ENCODE measurements at regions not wholly inside any gene's neighbourhood (a gene's known extent, or its start where the extent isn't known, plus 50 kb on each side); places are given as distances from the start of the nearest gene placed in this dataset.

DNA sequence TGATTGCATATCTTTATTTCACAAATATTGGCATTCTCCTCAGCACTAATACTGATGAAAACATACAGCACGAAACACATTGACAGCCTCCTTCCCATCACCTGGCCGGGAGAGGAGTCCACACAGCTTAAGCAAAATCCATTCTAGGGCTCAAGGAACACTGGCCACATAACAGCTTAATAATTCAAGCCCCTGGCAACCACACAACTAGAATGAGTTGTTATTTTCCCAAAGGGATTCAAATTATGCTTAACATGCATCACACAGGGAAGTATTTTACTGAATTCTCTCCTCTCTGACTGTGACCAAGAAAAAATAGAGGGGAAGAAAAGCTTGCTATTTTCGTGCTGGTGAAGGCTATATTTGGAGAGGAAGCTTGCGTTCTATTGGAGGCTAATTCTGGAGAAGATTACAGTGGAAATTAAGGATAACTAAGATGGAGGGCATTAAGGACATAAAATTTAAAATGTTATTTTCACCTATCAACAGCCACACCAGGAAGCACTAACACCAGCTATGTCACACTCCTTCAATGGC, 198.5 kb downstream of the ADGRG6 start:
- DNase-seq (ENCODE audit: low spot score): no peak
- intact Hi-C loops (cut with DNase I): no loop called here

DNA sequence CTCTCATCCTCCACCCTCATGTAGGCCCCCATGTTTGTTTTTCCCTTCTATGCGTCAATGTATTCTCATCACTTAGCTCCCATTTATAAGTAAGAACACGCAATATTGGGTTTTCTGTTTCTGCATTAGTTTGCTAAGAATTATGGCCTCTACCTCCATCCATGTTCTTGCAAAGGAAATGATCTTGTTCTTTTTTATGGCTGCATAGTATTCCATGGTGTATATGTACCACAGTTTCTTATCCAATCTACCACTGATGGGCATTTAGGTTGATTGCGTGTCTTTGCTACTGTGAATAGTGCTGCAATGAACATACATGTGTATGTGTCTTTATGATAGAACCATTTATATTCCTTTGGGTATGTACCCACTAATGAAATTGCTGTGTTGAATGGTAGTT, 200.0 kb downstream of the ADGRG6 start:
- intact Hi-C loops (cut with DNase I): no loop called here
- DNase-seq (ENCODE audit: low spot score): no peak

DNA sequence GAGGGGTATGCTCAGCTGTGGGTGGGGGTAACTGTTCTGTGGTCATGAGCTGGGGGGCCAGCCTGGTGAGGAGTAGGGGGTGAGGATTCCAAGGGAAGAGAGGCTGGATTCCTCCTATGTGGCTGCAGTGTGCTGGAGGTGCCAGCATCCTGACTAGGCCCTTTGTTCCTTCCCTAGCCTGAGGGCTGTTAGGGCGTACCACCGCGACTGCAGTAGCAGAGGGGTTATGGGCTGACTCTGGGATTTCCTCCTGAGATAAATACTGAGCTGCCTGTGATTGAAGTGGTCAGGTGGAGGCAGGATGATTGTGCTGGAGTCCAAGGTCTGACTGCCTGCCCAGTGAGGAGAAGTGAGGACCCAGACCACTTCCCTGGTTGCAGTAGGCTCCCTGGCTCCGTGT, 205.3 kb downstream of the ADGRG6 start:
- intact Hi-C loops (cut with DNase I): no loop called here
- DNase-seq (ENCODE audit: low spot score): no peak

DNA sequence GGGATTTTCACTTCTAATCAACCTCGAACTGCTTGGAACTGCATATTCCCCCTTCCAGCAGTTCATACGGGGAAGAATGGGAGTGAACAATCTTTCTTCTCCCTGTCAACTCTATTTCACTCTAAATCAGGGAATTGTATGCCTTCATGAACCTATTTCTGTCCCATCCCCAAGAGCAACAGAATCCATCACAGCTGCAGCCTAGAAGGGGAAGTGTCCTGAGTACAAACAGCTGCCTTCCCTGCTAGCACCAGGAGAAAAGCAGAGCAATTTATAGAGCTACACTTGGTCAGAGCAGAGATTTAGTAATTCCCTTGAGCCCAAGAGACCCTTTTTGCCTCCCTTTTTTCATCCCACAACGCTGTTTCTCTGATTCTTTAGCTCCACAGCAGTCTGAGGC, 208.4 kb downstream of the ADGRG6 start:
- intact Hi-C loops (cut with DNase I): no loop called here
- no peak for DNase-seq (ENCODE audit: low spot score)

DNA sequence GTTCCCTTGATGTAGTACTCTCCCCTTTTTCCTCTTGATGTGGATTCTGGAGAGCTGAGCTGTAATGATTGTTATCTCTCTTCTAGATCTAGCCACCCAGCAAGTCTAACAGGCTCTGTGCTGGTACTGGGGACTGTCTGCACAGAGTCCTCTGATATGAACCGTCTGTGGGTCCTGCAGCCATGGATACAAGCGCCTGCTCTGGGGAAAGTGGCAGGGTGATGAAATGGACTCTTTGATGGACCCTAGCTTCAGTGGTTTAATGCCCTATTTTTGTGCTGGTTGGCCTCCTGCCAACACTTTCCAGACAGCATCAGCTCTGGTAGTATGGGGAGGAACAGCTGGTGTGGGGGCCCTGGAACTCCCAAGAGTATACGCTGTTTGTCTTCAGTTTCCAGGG, 216.3 kb downstream of the ADGRG6 start:
- intact Hi-C loops (cut with DNase I): no loop called here
- no peak for DNase-seq (ENCODE audit: low spot score)

DNA sequence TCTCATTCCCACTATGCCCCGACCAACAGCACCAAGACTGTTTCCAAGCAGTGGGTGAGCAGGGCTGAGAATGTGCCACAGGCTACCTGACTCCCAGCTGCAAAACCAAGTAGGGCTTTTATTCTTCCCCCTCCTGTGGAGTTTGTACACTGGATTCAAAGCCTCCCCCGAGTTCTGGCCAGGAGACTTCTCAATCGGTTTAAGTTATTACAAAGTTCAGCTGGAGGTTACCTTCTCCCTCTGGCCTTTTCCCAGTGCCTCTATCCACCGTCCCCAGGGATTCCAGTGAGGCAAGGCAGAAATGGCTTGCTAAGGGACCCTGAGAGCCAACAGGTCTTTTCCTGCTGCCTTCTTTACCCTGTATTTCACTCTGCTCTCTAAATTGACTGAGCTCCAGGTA, 217.0 kb downstream of the ADGRG6 start:
- intact Hi-C loops (cut with DNase I): loop anchor here in 1 of 2 donors (1.0 kb wide), 1 partner anchor 29 kb away; no protein-coding TSS in a partner anchor
- DNase-seq (ENCODE audit: low spot score): no peak

DNA sequence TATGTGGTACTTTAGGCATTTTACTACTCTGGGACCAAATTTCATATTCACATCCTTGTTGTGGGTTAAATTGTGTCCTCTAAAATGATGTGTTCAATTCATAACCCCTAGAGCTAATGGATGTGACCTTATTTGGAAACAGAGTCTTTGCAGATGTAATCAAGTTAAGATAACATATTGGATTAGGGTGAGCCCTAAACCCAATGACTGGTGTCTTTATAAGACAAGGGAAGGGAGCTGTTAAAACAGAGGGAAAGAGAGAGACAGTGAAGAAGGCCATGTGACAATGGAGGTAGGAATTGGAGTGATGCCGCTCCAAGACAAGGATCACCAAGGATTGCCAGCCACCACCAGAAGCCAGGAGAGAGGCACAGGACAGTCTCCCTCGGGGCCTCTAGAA, 220.0 kb downstream of the ADGRG6 start:
- intact Hi-C loops (cut with DNase I): no loop called here
- DNase-seq (ENCODE audit: low spot score): no peak

DNA sequence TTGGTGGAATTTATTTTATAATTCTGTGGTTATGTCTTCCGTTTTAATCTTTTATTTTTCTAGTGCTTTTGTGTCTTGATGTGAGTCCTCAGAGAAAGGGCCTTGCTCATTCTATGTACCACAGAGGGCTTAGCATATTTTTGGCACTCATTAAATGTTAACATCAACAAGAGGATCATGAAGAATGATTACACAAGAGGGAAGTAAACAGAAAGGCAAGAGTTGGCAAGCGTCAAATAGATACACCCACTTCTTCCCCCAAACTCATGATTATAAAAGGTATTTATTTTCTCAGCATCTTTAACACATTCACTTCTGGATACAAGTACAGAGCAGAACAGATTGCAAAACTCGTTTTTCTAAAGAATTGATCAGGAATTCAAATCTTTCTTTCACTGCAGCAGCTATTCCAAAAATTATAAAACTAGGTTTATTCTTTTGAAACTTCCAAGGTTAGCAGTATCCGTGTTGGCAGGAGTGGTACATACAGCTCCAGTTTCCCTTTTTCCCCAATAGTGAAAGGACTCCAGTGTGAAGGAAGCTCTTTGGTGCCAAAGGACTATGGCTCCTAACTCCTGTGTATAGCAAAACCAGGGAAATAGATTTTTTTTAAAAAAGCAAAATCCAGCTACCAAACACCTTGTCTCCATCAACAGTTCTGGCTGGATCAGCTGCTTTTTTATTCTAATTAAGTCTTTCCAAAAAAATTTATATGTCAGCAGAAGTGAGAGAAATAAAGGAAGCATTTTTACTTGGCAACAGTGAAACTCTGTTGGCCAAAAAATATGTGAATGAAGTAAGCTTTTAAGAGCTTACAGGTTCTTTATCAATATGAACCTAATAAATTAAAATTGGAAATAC, 221.9 kb downstream of the ADGRG6 start:
- intact Hi-C loops (cut with DNase I): no loop called here
- no peak for DNase-seq (ENCODE audit: low spot score)

DNA sequence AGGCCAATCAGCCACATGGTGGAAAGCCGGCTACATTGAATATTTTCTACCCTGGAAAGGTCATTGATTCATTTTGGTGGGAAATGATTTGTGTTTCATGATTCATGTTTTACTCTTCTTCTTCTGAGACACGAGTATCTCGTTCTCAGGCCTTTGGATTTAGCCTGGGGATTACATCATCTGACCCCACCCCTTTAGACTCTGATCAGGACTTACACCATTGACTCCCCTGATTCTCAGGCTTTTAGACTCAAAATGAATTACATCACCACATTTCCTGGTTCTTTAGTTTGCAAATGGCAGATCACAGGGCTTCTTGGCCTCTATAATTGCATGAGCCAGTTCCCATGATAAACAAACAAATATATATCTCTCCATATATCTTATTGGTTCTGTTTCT, 228.8 kb downstream of the ADGRG6 start:
- intact Hi-C loops (cut with DNase I): no loop called here
- DNase-seq (ENCODE audit: low spot score): no peak

DNA sequence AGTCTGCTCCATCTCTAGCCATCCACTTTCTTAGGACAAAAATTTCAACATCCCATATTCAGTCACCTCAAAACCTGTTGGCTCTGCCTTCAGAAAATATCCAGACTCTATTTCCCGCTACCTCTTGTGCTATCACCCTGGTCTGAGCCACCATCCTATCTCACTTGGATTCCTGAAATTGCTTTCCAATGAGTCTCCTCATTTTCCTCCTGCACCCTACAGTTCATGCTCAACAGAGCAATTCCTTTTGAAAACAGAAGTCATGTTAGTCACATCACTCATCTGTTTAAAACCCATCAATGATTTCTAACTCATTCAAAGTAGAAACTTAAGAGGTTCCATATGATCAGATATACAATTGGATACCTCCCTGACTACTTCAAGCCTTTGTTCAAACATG, 229.9 kb downstream of the ADGRG6 start:
- intact Hi-C loops (cut with DNase I): no loop called here
- DNase-seq (ENCODE audit: low spot score): no peak

DNA sequence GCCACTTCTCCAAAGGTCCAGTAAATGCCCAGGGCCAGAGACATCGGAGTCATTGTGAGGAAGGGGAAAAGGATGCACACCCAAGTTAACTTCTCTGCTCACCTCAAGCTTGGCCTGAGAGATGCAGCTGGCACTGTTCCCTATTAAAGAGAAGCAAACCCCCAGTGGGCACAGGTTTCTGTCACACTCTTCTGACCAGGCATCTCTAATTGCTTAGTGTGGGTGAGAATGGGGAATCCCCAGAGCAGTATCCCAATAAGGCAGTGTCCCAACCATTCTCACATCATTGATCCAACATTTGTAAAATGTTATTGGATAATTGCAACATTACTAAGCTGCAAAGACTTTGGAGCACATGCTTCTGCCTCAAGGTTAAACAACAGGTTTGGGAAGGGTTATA, 232.3 kb downstream of the ADGRG6 start:
- intact Hi-C loops (cut with DNase I): no loop called here
- DNase-seq (ENCODE audit: low spot score): no peak

DNA sequence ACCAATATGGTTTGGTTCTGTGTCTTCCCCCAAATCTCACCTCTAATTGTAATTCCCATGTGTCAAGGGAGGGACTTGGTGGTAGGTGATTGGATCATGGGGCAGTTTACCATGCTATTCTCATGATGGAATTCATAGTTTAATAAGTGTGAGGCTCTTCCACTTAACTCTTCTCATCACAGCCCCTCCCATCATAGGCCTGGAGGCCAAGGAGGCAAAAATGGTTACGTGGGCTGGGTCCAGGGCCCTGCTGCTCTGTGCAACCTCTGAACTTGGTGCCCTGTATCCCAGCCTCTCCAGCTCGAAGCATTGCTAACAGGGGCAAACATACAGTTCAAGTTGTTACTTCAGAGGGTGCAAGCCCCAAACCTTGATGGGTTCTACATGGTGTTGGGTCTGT, 232.7 kb downstream of the ADGRG6 start:
- intact Hi-C loops (cut with DNase I): no loop called here
- no peak for DNase-seq (ENCODE audit: low spot score)

DNA sequence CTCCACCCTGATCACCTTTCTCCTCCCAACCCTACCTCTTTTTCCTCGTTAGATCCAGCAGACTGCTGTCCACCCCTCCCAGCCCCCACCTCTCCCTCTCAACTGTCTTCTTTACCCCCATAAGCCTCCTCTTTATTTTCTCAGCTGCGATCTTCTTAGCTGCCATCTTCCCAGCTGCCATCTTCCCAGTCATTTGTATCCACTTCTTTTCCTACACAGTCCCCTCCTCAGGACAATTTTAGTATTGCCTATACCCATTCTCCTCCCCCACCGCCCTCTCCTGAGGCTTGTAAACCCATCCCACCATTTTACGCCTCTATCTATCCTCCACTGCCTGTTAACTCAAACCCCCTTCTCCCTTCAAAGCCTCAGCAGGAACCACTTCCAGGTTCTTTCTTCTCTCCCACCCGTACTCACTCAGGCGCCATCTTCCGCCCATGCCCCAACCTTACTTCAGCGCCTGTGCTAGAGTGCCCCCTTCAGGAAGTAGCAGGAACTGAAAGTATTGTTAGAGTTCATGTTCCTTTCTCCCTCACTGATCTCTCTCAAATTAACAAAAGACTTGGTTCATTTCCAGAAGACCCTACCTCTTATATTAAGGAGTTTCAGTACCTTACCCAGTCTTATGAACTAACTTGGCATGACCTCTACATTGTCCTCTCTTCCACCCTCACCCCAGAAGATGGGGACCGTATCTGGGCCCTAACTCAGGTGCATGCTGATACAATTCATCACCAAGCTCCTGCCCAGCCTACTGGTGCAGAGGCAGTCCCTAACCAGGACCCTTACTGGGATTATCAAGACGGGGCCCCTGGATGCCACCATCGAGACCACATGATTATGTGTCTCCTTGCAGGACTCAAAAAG, 236.0 kb downstream of the ADGRG6 start:
- intact Hi-C loops (cut with DNase I): no loop called here
- DNase-seq (ENCODE audit: low spot score): no peak

DNA sequence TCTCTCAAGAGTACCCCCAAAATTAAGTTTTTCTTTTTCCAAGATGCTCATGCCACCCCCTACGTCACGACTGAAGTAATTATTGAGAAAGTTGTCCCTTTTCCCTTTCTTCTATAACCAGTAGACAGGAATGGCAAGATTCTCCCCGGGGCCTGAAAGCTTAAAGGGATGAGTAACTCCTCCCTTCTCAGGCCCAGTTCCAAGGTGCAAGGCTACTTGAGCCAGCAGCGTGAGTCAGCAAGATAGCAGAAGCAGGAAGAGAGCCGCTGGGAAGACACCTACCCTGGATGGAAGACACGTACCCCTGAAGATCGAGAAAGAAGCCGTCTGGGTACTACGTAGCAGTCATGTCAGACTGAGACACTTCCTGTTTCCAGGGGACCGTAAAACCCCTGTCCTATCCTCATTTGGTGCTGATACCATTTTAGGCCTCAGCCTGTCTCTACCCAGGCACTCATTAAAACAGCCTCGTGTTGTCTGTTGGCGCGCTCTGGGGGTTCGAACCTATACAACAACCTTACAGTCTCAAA, 241.0 kb downstream of the ADGRG6 start:
- peak; percentile 86 for DNase-seq (ENCODE audit: low spot score)
- intact Hi-C loops (cut with DNase I): no loop called here

DNA sequence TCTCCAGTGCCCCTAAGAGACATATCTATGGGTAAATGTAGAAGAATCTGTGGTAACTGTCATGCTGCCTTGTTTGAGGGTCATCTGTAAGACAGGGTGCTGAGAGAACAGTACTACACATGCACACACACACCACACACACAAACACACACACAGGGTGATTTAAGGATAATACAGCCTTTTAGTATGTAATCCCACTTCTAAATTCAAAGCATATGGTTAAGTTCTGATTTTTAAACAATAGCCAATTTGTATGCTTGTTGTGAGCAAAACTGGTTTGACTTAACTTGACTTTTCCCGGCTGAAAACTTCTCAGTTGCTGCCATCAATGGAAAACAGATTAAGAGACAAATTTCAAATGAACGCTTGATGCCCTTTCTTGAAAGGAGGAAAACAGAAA, 241.8 kb downstream of the ADGRG6 start:
- intact Hi-C loops (cut with DNase I): no loop called here

DNA sequence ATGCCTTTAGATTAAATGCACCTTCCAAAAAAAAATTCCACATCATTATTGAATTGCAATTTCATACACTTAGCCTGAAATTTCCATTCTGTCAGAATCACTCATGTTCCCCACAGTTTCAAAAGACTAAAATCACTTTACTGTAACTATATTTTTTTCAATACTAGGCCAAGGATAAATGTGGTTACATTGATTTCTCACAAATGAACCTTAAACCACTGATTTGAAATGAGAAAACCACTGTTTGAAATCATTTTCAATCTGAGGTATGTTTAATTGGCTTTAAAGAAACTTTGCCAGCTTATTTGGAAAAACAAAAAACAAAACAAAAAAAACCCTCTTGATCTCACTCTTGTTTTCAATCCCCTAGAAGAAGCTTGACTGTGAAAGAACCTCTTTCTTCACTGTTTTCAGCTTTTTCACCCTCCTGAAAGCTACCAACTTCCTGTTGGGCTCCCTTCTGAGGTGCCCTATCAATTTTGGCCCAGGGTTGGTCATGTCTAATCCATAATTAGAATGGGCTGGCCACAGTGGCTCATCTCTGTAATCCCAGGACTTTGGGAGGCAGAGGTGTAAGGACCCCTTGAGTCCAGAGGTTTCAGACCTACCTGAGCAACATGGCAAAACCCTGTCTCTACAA, 242.5 kb downstream of the ADGRG6 start:
- intact Hi-C loops (cut with DNase I): no loop called here
- DNase-seq (ENCODE audit: low spot score): no peak

More for the DNA sequence above, 241.8 kb downstream of the ADGRG6 start:
- DNase-seq (ENCODE audit: low spot score): no peak

DNA sequence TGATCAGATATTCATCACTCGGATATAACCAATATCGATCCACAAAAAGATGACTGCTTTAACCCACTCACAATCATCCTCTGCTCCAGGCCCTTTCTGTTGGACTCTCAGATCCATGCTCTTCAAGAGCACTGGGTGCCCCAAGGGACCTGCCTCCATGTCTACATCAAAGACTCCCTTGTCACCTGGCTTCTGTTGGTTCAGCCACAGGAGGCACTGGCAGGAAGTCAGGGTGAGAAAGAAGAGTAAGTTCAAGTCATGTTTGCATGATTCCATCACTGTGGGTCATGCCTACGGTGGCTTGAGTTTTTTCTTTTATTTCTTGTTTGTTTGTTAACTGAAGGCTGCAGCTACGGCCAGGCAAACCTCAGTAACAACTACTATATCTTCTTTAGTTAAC, 243.3 kb downstream of the ADGRG6 start:
- intact Hi-C loops (cut with DNase I): no loop called here
- no peak for DNase-seq (ENCODE audit: low spot score)

DNA sequence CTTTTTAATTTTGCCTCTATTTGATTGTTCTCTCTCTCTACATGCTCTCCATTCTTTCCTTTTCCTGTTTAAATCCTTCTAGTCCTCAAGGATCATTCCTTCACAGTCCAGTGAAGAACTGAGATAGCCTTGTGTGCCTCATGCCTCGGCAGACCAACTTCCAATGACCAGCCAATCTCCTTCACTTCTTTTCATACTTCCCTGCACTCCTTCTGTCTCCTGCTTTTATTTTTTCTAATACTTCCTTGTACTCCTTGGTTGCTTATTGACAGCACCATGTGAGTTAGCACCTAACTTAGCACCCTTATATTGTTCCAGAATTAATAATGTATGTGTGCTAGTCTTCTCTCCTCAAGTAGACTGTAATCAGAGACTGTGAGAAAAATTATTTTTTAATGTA, 246.8 kb downstream of the ADGRG6 start:
- DNase-seq (ENCODE audit: low spot score): no peak
- intact Hi-C loops (cut with DNase I): no loop called here

DNA sequence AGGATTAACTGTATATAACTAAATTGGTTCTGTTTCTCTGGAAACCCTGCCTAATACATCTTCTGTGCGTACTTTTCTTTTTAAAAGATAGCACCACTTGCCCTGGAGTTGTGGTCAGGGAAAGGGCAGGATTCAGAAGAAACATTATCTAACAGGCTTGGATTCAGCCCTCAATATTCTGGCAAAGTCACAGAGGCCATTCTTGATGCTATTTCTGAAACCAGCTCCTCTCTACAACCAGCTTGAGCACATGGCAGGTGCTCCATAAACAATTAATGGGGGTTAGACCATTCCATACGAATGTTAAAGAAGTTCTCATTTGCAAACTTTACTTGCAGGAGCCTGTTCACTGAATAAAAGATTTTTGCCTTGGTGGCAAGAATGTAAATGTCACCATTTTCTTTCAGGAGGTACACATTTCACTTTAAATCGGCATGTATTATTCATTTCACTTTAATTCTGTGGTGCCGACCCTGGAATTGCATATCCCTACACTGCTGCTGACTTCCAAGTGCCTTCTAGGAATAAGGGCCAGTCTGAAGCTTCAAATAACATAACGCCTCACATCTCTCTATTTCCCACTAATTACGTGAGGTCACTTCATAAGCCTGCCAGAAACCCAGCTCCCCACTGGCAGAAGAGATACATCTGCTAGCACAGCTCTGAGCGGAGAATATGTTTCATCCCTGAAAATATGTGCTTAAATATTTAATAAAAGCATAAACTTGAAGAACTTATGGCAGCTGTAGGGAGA, 248.7 kb downstream of the ADGRG6 start:
- intact Hi-C loops (cut with DNase I): no loop called here

More for the DNA sequence above, 248.7 kb downstream of the ADGRG6 start:
- no peak for DNase-seq (ENCODE audit: low spot score)

All from posterior vena cava (tissue), 2 donors.